ENCODE measurements at regions not wholly inside any gene's neighbourhood (a gene's known extent, or its start where the extent isn't known, plus 50 kb on each side); places are given as distances from the start of the nearest gene placed in this dataset.

GRCh38 chr15:58329781-58330671, 101.8 kb upstream of the LIPC start:
- DNase-seq, result peak; percentile 84

GRCh38 chr15:58330741-58331559, 100.8 kb upstream of the LIPC start:
- DNase-seq, result peak; percentile 35

- DNase-seq, result no peak
Observed at GRCh38 chr15:58331560-58331912, 100.3 kb upstream of the LIPC start.

- DNase-seq, result peak; percentile 95
Observed at GRCh38 chr15:58331913-58332675, 99.7 kb upstream of the LIPC start.

- no peak for DNase-seq
Observed at GRCh38 chr15:58332676-58333400, 99.0 kb upstream of the LIPC start.

GRCh38 chr15:58334803-58335202, 97.0 kb upstream of the LIPC start:
- DNase-seq, result no peak

- DNase-seq, result no peak
Observed at GRCh38 chr15:58336161-58336560, 95.6 kb upstream of the LIPC start.

- no peak for DNase-seq
Observed at GRCh38 chr15:58340176-58340575, 91.6 kb upstream of the LIPC start.

GRCh38 chr15:58342508-58342907, 89.3 kb upstream of the LIPC start:
- no peak for DNase-seq

GRCh38 chr15:58344213-58345070, 87.3 kb upstream of the LIPC start:
- DNase-seq, result no peak

- DNase-seq, result no peak
Observed at GRCh38 chr15:58346361-58346760, 85.4 kb upstream of the LIPC start.

GRCh38 chr15:58348095-58348812, 83.5 kb upstream of the LIPC start:
- DNase-seq, result no peak

- DNase-seq, result no peak
Observed at GRCh38 chr15:58352026-58352929, 79.5 kb upstream of the LIPC start.

- no peak for DNase-seq
Observed at GRCh38 chr15:58355382-58355971, 76.3 kb upstream of the LIPC start.

GRCh38 chr15:58355973-58356372, 75.8 kb upstream of the LIPC start:
- no peak for DNase-seq

- DNase-seq, result no peak
Observed at GRCh38 chr15:58357529-58358476, 74.0 kb upstream of the LIPC start.

GRCh38 chr15:58360421-58361090, 71.2 kb upstream of the LIPC start:
- DNase-seq, result no peak
